ENCODE measurements at regions not wholly inside any gene's neighbourhood (a gene's known extent, or its start where the extent isn't known, plus 50 kb on each side); places are given as distances from the start of the nearest gene placed in this dataset.
"Not testable (repeated sequence)": the region's sequence is repeated elsewhere in the genome, so short reads cannot be mapped to it uniquely, and the experiment has no call there.

DNA sequence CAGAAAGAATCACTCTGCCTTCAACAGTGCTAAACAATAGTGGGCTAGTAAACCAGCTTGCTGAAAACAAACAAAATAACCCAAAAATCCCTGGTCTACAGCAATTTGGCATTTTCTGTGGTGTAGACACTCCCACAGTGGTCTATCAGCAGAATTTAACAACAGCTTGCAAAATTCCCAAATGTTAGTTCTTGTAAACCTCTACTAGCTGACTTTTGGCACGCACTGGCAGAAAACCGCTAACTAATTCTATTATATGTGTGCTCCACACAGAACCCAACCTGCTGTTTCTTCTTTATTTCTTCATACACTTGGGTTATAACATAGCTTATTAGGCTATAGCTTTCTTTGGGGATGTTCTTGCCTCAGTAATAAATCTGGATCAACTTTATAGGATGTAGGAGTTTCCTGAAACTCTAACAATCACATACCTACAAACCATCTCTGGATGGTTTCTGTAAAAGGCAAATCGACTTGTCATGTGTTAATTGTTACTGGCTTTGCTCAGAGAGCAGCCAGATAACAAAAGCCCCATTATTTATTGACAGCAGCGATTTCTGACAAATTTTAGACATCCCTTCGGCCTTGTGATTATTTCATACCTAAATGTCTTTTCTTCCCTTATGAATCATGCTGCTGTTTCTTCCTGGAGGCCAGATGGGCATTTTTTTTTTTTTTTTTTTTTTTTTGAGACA is 82.7 kb upstream of the NAA35 start:
- Histone ChIP-seq H3K4me3 (ENCODE audit: low read length, poor library complexity, severe bottlenecking) (no peak overlapping the region), H3K9me3 (ENCODE audit: insufficient read depth, low read depth, low read length) (no peaks in the 10 kb centered on the region), H3K27me3 (ENCODE audit: insufficient read depth, low read length, poor library complexity, severe bottlenecking) (no peaks in the 10 kb centered on the region), H3K4me2 (ENCODE audit: low read depth, low read length, poor library complexity, severe bottlenecking) (no peak overlapping the region), H3K9me2 (replicated peaks; ENCODE audit: low read depth, low read length) (no peaks in the 10 kb centered on the region), H3K79me2 (ENCODE audit: insufficient read depth, low read length) (no peaks in the 10 kb centered on the region), H3K9ac (ENCODE audit: low read depth, low read length, poor library complexity, severe bottlenecking) (no peak overlapping the region), H3K4me1 (ENCODE audit: insufficient read depth, low read length, poor library complexity, severe bottlenecking) (no peaks in the 10 kb centered on the region), H4K20me1 (ENCODE audit: insufficient read depth, low read length, poor library complexity, severe bottlenecking) (no peaks in the 10 kb centered on the region), H3F3A (ENCODE audit: low read depth) (no peaks in the 10 kb centered on the region), H3K36me3 (ENCODE audit: insufficient read depth, low read length) (no peaks in the 10 kb centered on the region), H2AFZ (ENCODE audit: low read length) (no peak overlapping the region)
- TF ChIP-seq, protein P1, sequence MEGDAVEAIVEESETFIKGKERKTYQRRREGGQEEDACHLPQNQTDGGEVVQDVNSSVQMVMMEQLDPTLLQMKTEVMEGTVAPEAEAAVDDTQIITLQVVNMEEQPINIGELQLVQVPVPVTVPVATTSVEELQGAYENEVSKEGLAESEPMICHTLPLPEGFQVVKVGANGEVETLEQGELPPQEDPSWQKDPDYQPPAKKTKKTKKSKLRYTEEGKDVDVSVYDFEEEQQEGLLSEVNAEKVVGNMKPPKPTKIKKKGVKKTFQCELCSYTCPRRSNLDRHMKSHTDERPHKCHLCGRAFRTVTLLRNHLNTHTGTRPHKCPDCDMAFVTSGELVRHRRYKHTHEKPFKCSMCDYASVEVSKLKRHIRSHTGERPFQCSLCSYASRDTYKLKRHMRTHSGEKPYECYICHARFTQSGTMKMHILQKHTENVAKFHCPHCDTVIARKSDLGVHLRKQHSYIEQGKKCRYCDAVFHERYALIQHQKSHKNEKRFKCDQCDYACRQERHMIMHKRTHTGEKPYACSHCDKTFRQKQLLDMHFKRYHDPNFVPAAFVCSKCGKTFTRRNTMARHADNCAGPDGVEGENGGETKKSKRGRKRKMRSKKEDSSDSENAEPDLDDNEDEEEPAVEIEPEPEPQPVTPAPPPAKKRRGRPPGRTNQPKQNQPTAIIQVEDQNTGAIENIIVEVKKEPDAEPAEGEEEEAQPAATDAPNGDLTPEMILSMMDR (conservative IDR thresholded peaks at IDR 0.05; ENCODE audit: low read length): no peak
- no peak for TF ChIP-seq EZH2phosphoT487 (IDR thresholded peaks at IDR 0.05; ENCODE audit: borderline replicate concordance)

DNA sequence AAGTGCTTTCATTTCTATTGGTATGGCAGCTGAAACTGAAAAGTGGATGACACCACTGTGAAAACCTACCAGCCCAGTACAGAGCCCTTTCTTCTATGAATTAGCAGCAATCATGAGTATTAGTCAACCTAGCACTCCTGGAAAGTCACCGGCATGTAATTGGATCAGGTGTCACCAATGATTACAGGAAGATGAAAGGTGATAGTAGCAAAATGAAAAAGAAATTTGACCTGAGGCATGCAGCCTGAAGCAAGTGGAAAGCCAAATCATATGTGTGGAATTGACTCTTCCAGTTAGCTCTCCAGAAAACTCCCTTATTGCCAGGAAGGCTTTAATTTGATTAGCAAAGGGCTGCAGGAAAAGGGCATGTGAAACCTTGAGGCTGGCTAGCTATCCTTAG is 81.2 kb upstream of the NAA35 start:
- Histone ChIP-seq H3K36me3 (ENCODE audit: insufficient read depth, low read length) (no peaks in the 10 kb centered on the region), H3K27me3 (ENCODE audit: insufficient read depth, low read length, poor library complexity, severe bottlenecking) (no peaks in the 10 kb centered on the region), H3F3A (ENCODE audit: low read depth) (no peaks in the 10 kb centered on the region), H3K79me2 (ENCODE audit: insufficient read depth, low read length) (no peaks in the 10 kb centered on the region), H2AFZ (ENCODE audit: low read length) (no peak overlapping the region), H3K9me2 (replicated peaks; ENCODE audit: low read depth, low read length) (no peaks in the 10 kb centered on the region), H3K9me3 (ENCODE audit: insufficient read depth, low read depth, low read length) (no peaks in the 10 kb centered on the region), H3K9ac (ENCODE audit: low read depth, low read length, poor library complexity, severe bottlenecking) (no peak overlapping the region), H4K20me1 (ENCODE audit: insufficient read depth, low read length, poor library complexity, severe bottlenecking) (no peaks in the 10 kb centered on the region), H3K4me2 (ENCODE audit: low read depth, low read length, poor library complexity, severe bottlenecking) (no peak overlapping the region), H3K4me1 (ENCODE audit: insufficient read depth, low read length, poor library complexity, severe bottlenecking) (no peaks in the 10 kb centered on the region), H3K4me3 (ENCODE audit: low read length, poor library complexity, severe bottlenecking) (no peak overlapping the region)
- TF ChIP-seq, protein P1 (conservative IDR thresholded peaks at IDR 0.05; ENCODE audit: low read length): no peak
- no peak for TF ChIP-seq EZH2phosphoT487 (IDR thresholded peaks at IDR 0.05; ENCODE audit: borderline replicate concordance)

DNA sequence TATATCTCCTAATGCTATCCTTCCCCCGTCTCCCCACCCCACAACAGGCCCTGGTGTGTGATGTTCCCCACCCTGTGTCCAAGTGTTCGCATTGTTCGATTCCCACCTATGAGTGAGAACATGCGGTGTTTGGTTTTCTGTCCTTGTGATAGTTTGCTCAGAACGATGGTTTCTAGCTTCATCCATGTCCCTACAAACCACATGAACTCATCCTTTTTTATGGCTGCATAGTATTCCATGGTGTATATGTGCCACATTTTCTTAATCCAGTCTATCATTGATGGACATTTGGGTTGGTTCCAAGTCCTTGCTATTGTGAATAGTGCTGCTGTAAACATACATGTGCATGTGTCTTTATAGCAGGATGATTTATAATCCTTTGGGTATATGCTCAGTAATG is 79.1 kb upstream of the NAA35 start:
- not testable (repeated sequence) for H2AFZ ChIP-seq (ENCODE audit: low read length); H4K20me1 ChIP-seq (ENCODE audit: insufficient read depth, low read length, poor library complexity, severe bottlenecking); H3K9ac ChIP-seq (ENCODE audit: low read depth, low read length, poor library complexity, severe bottlenecking); H3K4me1 ChIP-seq (ENCODE audit: insufficient read depth, low read length, poor library complexity, severe bottlenecking); H3K36me3 ChIP-seq (ENCODE audit: insufficient read depth, low read length); H3K27me3 ChIP-seq (ENCODE audit: insufficient read depth, low read length, poor library complexity, severe bottlenecking); H3F3A ChIP-seq (ENCODE audit: low read depth); H3K9me3 ChIP-seq (ENCODE audit: insufficient read depth, low read depth, low read length); H3K9me2 ChIP-seq (replicated peaks; ENCODE audit: low read depth, low read length); H3K4me3 ChIP-seq (ENCODE audit: low read length, poor library complexity, severe bottlenecking); H3K4me2 ChIP-seq (ENCODE audit: low read depth, low read length, poor library complexity, severe bottlenecking); H3K79me2 ChIP-seq (ENCODE audit: insufficient read depth, low read length)

DNA sequence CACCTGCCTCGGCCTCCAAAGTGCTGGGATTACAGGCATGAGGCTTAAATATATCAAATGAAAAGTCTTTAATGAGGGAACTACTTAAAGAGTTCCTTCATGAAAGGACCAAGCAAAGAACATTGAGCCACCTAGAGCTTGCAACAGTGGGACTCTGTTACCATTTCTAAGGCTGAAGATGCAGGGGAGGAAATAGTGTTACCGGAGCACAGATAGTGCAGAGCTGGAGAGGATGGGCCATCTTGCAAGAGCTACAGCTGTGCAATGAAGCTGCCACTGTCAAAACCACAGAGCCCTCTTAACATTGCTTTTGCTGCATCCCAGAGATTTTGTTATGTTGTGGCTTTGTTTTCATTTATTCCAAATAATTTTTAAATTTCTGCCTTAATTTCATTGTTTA is 77.1 kb upstream of the NAA35 start:
- no peak for TF ChIP-seq EZH2phosphoT487 (IDR thresholded peaks at IDR 0.05; ENCODE audit: borderline replicate concordance)
- TF ChIP-seq, protein P1 (conservative IDR thresholded peaks at IDR 0.05; ENCODE audit: low read length): no peak
- H3F3A ChIP-seq (ENCODE audit: low read depth): no peaks in the 10 kb centered on the region
- H3K9ac ChIP-seq (ENCODE audit: low read depth, low read length, poor library complexity, severe bottlenecking): no peak overlapping the region
- no peak overlapping the region for H3K4me3 ChIP-seq (ENCODE audit: low read length, poor library complexity, severe bottlenecking)
- no peaks in the 10 kb centered on the region for H3K27me3 ChIP-seq (ENCODE audit: insufficient read depth, low read length, poor library complexity, severe bottlenecking)
- H3K9me3 ChIP-seq (ENCODE audit: insufficient read depth, low read depth, low read length): no peaks in the 10 kb centered on the region
- H4K20me1 ChIP-seq (ENCODE audit: insufficient read depth, low read length, poor library complexity, severe bottlenecking): no peaks in the 10 kb centered on the region
- no peaks in the 10 kb centered on the region for H3K79me2 ChIP-seq (ENCODE audit: insufficient read depth, low read length)
- H3K4me2 ChIP-seq (ENCODE audit: low read depth, low read length, poor library complexity, severe bottlenecking): no peak overlapping the region
- H3K4me1 ChIP-seq (ENCODE audit: insufficient read depth, low read length, poor library complexity, severe bottlenecking): no peaks in the 10 kb centered on the region
- no peaks in the 10 kb centered on the region for H3K9me2 ChIP-seq (replicated peaks; ENCODE audit: low read depth, low read length)
- H3K36me3 ChIP-seq (ENCODE audit: insufficient read depth, low read length): no peaks in the 10 kb centered on the region
- H2AFZ ChIP-seq (ENCODE audit: low read length): no peak overlapping the region

All from Loucy (cell line).